ENCODE measurements at regions not wholly inside any gene's neighbourhood (a gene's known extent, or its start where the extent isn't known, plus 50 kb on each side); places are given as distances from the start of the nearest gene placed in this dataset.

GRCh38 chr16:85207357-85207921 lies 95.2 kb upstream of the CIBAR2 start:
- Mint-ChIP-seq H3K4me3 (no peak overlapping the region), H3K27ac (no peak overlapping the region), H3K27me3 (ENCODE audit: low read depth in 2 of 2) (peaks cover 0 to 3% of the 10 kb centered on the region in 2 donors), H3K4me1 (no peaks in the 10 kb centered on the region), H3K36me3 (no peaks in the 10 kb centered on the region), H3K9me3 (no peaks in the 10 kb centered on the region)
- ATAC-seq: no peak
- no peaks in the 10 kb centered on the region for H3K36me3 ChIP-seq (ENCODE audit: control insufficient read depth, insufficient read depth, low read length)
- TF ChIP-seq CTCF (IDR thresholded peaks at IDR 0.05): no peak
- H3K4me3 ChIP-seq (ENCODE audit: low read length): no peak overlapping the region
- 89% methylated on average over 24 of the region's 24 CpGs for WGBS (ENCODE audit: insufficient coverage)
- H3K27me3 ChIP-seq (ENCODE audit: control insufficient read depth, insufficient read depth, low read length): no peaks in the 10 kb centered on the region
- H3K27ac ChIP-seq (ENCODE audit: low read length): no peak overlapping the region
- no peaks in the 10 kb centered on the region for H3K4me1 ChIP-seq (ENCODE audit: control insufficient read depth, insufficient read depth, low read length)
- intact Hi-C loops (cut with micrococcal nuclease): no loop called here
- DNase-seq: no peak
- H3K9me3 ChIP-seq (ENCODE audit: control insufficient read depth, insufficient read depth, low read length): peaks cover 4% of the 10 kb centered on the region

- no peaks in the 10 kb centered on the region for H3K36me3 Mint-ChIP-seq
- TF ChIP-seq CTCF (IDR thresholded peaks at IDR 0.05): no peak
These were observed 95.9 kb upstream of the CIBAR2 start for GRCh38 chr16:85208181-85208580.

GRCh38 chr16:85208643-85209520 lies 96.6 kb upstream of the CIBAR2 start:
- Histone ChIP-seq H3K9me3 (ENCODE audit: control insufficient read depth, insufficient read depth, low read length) (peaks cover 4% of the 10 kb centered on the region), H3K4me1 (ENCODE audit: control insufficient read depth, insufficient read depth, low read length) (no peaks in the 10 kb centered on the region), H3K4me3 (ENCODE audit: low read length) (no peak overlapping the region), H3K27me3 (ENCODE audit: control insufficient read depth, insufficient read depth, low read length) (no peaks in the 10 kb centered on the region), H3K27ac (ENCODE audit: low read length) (no peak overlapping the region), H3K36me3 (ENCODE audit: control insufficient read depth, insufficient read depth, low read length) (no peaks in the 10 kb centered on the region)
- ATAC-seq (no peak), DNase-seq (no peak)
- no peaks in the 10 kb centered on the region for H3K4me1 Mint-ChIP-seq
- peaks cover 0 to 3% of the 10 kb centered on the region in 2 donors for H3K27me3 Mint-ChIP-seq (ENCODE audit: low read depth in 2 of 2)
- 89% methylated on average over 38 of the region's 38 CpGs for WGBS (ENCODE audit: insufficient coverage)
- H3K36me3 Mint-ChIP-seq: no peaks in the 10 kb centered on the region
- no peaks in the 10 kb centered on the region for H3K9me3 Mint-ChIP-seq
- no peak overlapping the region for H3K4me3 Mint-ChIP-seq
- no peak for TF ChIP-seq CTCF (IDR thresholded peaks at IDR 0.05)
- H3K27ac Mint-ChIP-seq: no peak overlapping the region
- intact Hi-C loops (cut with micrococcal nuclease): no loop called here

More at GRCh38 chr16:85208181-85208580, 95.9 kb upstream of the CIBAR2 start:
- Histone ChIP-seq H3K4me1 (ENCODE audit: control insufficient read depth, insufficient read depth, low read length) (no peaks in the 10 kb centered on the region), H3K36me3 (ENCODE audit: control insufficient read depth, insufficient read depth, low read length) (no peaks in the 10 kb centered on the region), H3K4me3 (ENCODE audit: low read length) (no peak overlapping the region), H3K27me3 (ENCODE audit: control insufficient read depth, insufficient read depth, low read length) (no peaks in the 10 kb centered on the region), H3K27ac (ENCODE audit: low read length) (no peak overlapping the region), H3K9me3 (ENCODE audit: control insufficient read depth, insufficient read depth, low read length) (peaks cover 4% of the 10 kb centered on the region)
- DNase-seq (no peak), ATAC-seq (no peak)
- no peak overlapping the region for H3K27ac Mint-ChIP-seq
- H3K9me3 Mint-ChIP-seq: no peaks in the 10 kb centered on the region
- intact Hi-C loops (cut with micrococcal nuclease): no loop called here
- no peak overlapping the region for H3K4me3 Mint-ChIP-seq
- 92% methylated on average over 17 of the region's 17 CpGs for WGBS (ENCODE audit: insufficient coverage)
- no peaks in the 10 kb centered on the region for H3K4me1 Mint-ChIP-seq
- H3K27me3 Mint-ChIP-seq (ENCODE audit: low read depth in 2 of 2): peaks cover 0 to 3% of the 10 kb centered on the region in 2 donors
